SJCRH30 (cell line): ENCODE measurements at regions not wholly inside any gene's neighbourhood (a gene's known extent, or its start where the extent isn't known, plus 50 kb on each side); places are given as distances from the start of the nearest gene placed in this dataset.
A peak's percentile ranks its signal among the peaks of the same experiment; 100 is the strongest.

Experiments
- DNase-seq, 2 experiments: peaks; one replicate each; pipeline ENCODE4 v3.0.0-alpha.2; 2015 to 2020
- H3K27ac ChIP-seq: fragments of 250-450 bp; sonication (Bioruptor Pico); 2 replicates; pipeline ENCODE4 v1.5.1; 2020; ENCODE audit warnings: mild to moderate bottlenecking, moderate library complexity
- H3K27me3 ChIP-seq: fragments of 250-450 bp; sonication (Bioruptor Pico); 2 replicates; pipeline ENCODE4 v1.5.1; 2020; ENCODE audit warnings: mild to moderate bottlenecking, moderate library complexity
- H3K36me3 ChIP-seq: fragments of 250-450 bp; sonication (Bioruptor Pico); 2 replicates; pipeline ENCODE4 v1.5.1; 2020; ENCODE audit warnings: mild to moderate bottlenecking, moderate library complexity
- H3K4me1 ChIP-seq: fragments of 250-450 bp; sonication (Bioruptor Pico); 2 replicates; pipeline ENCODE4 v1.5.1; 2020; ENCODE audit warnings: mild to moderate bottlenecking, moderate library complexity
- H3K4me3 ChIP-seq: fragments of 250-450 bp; sonication (Bioruptor Pico); 2 replicates; pipeline ENCODE4 v1.5.1; 2020; ENCODE audit warnings: mild to moderate bottlenecking, moderate library complexity
- H3K9me3 ChIP-seq: fragments of 250-450 bp; sonication (Bioruptor Pico); replicated peaks from 2 replicates; pipeline ENCODE4 v1.5.1; 2020; ENCODE audit warnings: mild to moderate bottlenecking, moderate library complexity

GRCh38 chr5:174601946-174602345, 122.4 kb upstream of the MSX2 start:
- no peak overlapping the region for H3K27ac ChIP-seq
- H3K36me3 ChIP-seq: no peaks in the 10 kb centered on the region
- no peaks in the 10 kb centered on the region for H3K4me1 ChIP-seq
- H3K9me3 ChIP-seq: no peaks in the 10 kb centered on the region
- H3K4me3 ChIP-seq: no peak overlapping the region
- DNase-seq: no peak
- H3K27me3 ChIP-seq: peaks cover 3% of the 10 kb centered on the region; the same call in 1 of the 2 replicates

GRCh38 chr5:174606153-174606552, 118.2 kb upstream of the MSX2 start:
- Histone ChIP-seq H3K4me1 (no peaks in the 10 kb centered on the region), H3K4me3 (no peak overlapping the region), H3K27ac (no peak overlapping the region), H3K36me3 (no peaks in the 10 kb centered on the region), H3K27me3 (no peaks in the 10 kb centered on the region), H3K9me3 (no peaks in the 10 kb centered on the region)
- no peak for DNase-seq

- no peaks in the 10 kb centered on the region for H3K27me3 ChIP-seq
- H3K9me3 ChIP-seq: no peaks in the 10 kb centered on the region
- no peaks in the 10 kb centered on the region for H3K36me3 ChIP-seq
- no peak for DNase-seq
- no peaks in the 10 kb centered on the region for H3K4me1 ChIP-seq
- H3K27ac ChIP-seq: no peak overlapping the region
- H3K4me3 ChIP-seq: no peak overlapping the region
Observed at GRCh38 chr5:174606646-174607045, 117.7 kb upstream of the MSX2 start.

- no peaks in the 10 kb centered on the region for H3K9me3 ChIP-seq
- no peaks in the 10 kb centered on the region for H3K4me1 ChIP-seq
- no peaks in the 10 kb centered on the region for H3K36me3 ChIP-seq
- no peak overlapping the region for H3K4me3 ChIP-seq
- no peak overlapping the region for H3K27ac ChIP-seq
- no peak for DNase-seq
- no peaks in the 10 kb centered on the region for H3K27me3 ChIP-seq
Observed at GRCh38 chr5:174607205-174607604, 117.2 kb upstream of the MSX2 start.

- Histone ChIP-seq H3K27me3 (no peaks in the 10 kb centered on the region), H3K4me3 (no peak overlapping the region), H3K27ac (no peak overlapping the region), H3K36me3 (no peaks in the 10 kb centered on the region), H3K9me3 (no peaks in the 10 kb centered on the region), H3K4me1 (no peaks in the 10 kb centered on the region)
- DNase-seq: no peak
Observed at GRCh38 chr5:174607916-174608315, 116.5 kb upstream of the MSX2 start.

- Histone ChIP-seq H3K4me3 (no peak overlapping the region), H3K27ac (no peak overlapping the region), H3K4me1 (no peaks in the 10 kb centered on the region), H3K27me3 (no peaks in the 10 kb centered on the region), H3K36me3 (no peaks in the 10 kb centered on the region), H3K9me3 (no peaks in the 10 kb centered on the region)
- no peak for DNase-seq
Observed at GRCh38 chr5:174608631-174609097, 115.7 kb upstream of the MSX2 start.

GRCh38 chr5:174609116-174609515, 115.3 kb upstream of the MSX2 start:
- H3K4me1 ChIP-seq: no peaks in the 10 kb centered on the region
- H3K9me3 ChIP-seq: no peaks in the 10 kb centered on the region
- H3K36me3 ChIP-seq: no peaks in the 10 kb centered on the region
- DNase-seq: no peak
- H3K4me3 ChIP-seq: no peak overlapping the region
- H3K27ac ChIP-seq: no peak overlapping the region
- no peaks in the 10 kb centered on the region for H3K27me3 ChIP-seq

- Histone ChIP-seq H3K36me3 (no peaks in the 10 kb centered on the region), H3K9me3 (no peaks in the 10 kb centered on the region), H3K4me3 (no peak overlapping the region), H3K27me3 (no peaks in the 10 kb centered on the region), H3K27ac (no peak overlapping the region), H3K4me1 (no peaks in the 10 kb centered on the region)
- DNase-seq: peak in 1 of 2 experiments; percentile 5
Observed at GRCh38 chr5:174610968-174611367, 113.4 kb upstream of the MSX2 start.

GRCh38 chr5:174612686-174613085, 111.7 kb upstream of the MSX2 start:
- H3K4me1 ChIP-seq: no peaks in the 10 kb centered on the region
- no peaks in the 10 kb centered on the region for H3K36me3 ChIP-seq
- H3K4me3 ChIP-seq: no peak overlapping the region
- H3K9me3 ChIP-seq: no peaks in the 10 kb centered on the region
- no peaks in the 10 kb centered on the region for H3K27me3 ChIP-seq
- DNase-seq: no peak
- no peak overlapping the region for H3K27ac ChIP-seq

- Histone ChIP-seq H3K27ac (no peak overlapping the region), H3K4me3 (no peak overlapping the region), H3K27me3 (no peaks in the 10 kb centered on the region), H3K4me1 (no peaks in the 10 kb centered on the region), H3K9me3 (no peaks in the 10 kb centered on the region), H3K36me3 (no peaks in the 10 kb centered on the region)
- DNase-seq: no peak
Observed at GRCh38 chr5:174614500-174615135, 109.8 kb upstream of the MSX2 start.

GRCh38 chr5:174616036-174616435, 108.3 kb upstream of the MSX2 start:
- H3K9me3 ChIP-seq: no peaks in the 10 kb centered on the region
- H3K36me3 ChIP-seq: no peaks in the 10 kb centered on the region

GRCh38 chr5:174617285-174617684, 107.1 kb upstream of the MSX2 start:
- Histone ChIP-seq H3K36me3 (no peaks in the 10 kb centered on the region), H3K4me3 (no peak overlapping the region), H3K27me3 (no peaks in the 10 kb centered on the region), H3K9me3 (no peaks in the 10 kb centered on the region), H3K27ac (no peak overlapping the region), H3K4me1 (no peaks in the 10 kb centered on the region)
- no peak for DNase-seq

More at GRCh38 chr5:174616036-174616435, 108.3 kb upstream of the MSX2 start:
- Histone ChIP-seq H3K27ac (no peak overlapping the region), H3K27me3 (no peaks in the 10 kb centered on the region), H3K4me3 (no peak overlapping the region), H3K4me1 (no peaks in the 10 kb centered on the region)
- no peak for DNase-seq

- no peak overlapping the region for H3K4me3 ChIP-seq
- no peaks in the 10 kb centered on the region for H3K4me1 ChIP-seq
- no peaks in the 10 kb centered on the region for H3K27me3 ChIP-seq
- no peaks in the 10 kb centered on the region for H3K36me3 ChIP-seq
- H3K27ac ChIP-seq: no peak overlapping the region
- DNase-seq: no peak
- no peaks in the 10 kb centered on the region for H3K9me3 ChIP-seq
Observed at GRCh38 chr5:174617910-174618309, 106.5 kb upstream of the MSX2 start.

- no peak for DNase-seq
- Histone ChIP-seq H3K36me3 (no peaks in the 10 kb centered on the region), H3K9me3 (no peaks in the 10 kb centered on the region), H3K27me3 (no peaks in the 10 kb centered on the region), H3K4me3 (no peak overlapping the region), H3K4me1 (no peaks in the 10 kb centered on the region), H3K27ac (no peak overlapping the region)
Observed at GRCh38 chr5:174618589-174618988, 105.8 kb upstream of the MSX2 start.

GRCh38 chr5:174622067-174622466, 102.3 kb upstream of the MSX2 start:
- Histone ChIP-seq H3K4me3 (no peak overlapping the region), H3K36me3 (no peaks in the 10 kb centered on the region), H3K27me3 (no peaks in the 10 kb centered on the region), H3K27ac (no peak overlapping the region), H3K4me1 (peaks cover 3% of the 10 kb centered on the region; the same call in 1 of the 2 replicates), H3K9me3 (no peaks in the 10 kb centered on the region)
- no peak for DNase-seq

- no peak for DNase-seq
- Histone ChIP-seq H3K27ac (no peak overlapping the region), H3K36me3 (no peaks in the 10 kb centered on the region), H3K9me3 (no peaks in the 10 kb centered on the region), H3K27me3 (no peaks in the 10 kb centered on the region), H3K4me3 (no peak overlapping the region), H3K4me1 (peaks cover 3% of the 10 kb centered on the region; the same call in 1 of the 2 replicates)
Observed at GRCh38 chr5:174623018-174623417, 101.4 kb upstream of the MSX2 start.
